ENCODE measurements at regions not wholly inside any gene's neighbourhood (a gene's known extent, or its start where the extent isn't known, plus 50 kb on each side); places are given as distances from the start of the nearest gene placed in this dataset.
A peak's percentile ranks its signal among the peaks of the same experiment; 100 is the strongest.
"Not testable (repeated sequence)": the region's sequence is repeated elsewhere in the genome, so short reads cannot be mapped to it uniquely, and the experiment has no call there.

- no peak for DNase-seq
Measured at GRCh38 chr4:114252499-114252898, 273.1 kb upstream of the ARSJ start.

- DNase-seq, result no peak
Measured at GRCh38 chr4:114257501-114257900, 278.1 kb upstream of the ARSJ start.

DNA sequence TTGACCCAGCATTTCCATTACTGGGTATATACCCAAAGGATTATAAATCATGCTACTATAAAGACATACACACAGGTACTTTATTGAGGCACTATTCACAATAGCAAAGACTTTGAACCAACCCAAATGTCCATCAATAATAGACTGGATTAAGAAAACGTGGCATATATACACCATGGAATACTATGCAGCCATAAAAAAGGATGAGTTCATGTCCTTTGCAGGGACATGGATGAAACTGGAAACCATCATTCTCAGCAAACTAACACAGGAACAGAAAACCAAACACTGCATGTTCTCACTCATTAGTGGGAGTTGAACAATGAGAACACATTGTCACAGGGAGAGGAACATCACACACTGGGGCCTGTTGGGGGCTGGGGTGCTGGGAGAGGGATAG is 283.0 kb upstream of the ARSJ start:
- DNase-seq, result not testable (repeated sequence)

- peak; percentile 55 for DNase-seq
Measured at GRCh38 chr4:114263233-114263632, 283.8 kb upstream of the ARSJ start.

DNA sequence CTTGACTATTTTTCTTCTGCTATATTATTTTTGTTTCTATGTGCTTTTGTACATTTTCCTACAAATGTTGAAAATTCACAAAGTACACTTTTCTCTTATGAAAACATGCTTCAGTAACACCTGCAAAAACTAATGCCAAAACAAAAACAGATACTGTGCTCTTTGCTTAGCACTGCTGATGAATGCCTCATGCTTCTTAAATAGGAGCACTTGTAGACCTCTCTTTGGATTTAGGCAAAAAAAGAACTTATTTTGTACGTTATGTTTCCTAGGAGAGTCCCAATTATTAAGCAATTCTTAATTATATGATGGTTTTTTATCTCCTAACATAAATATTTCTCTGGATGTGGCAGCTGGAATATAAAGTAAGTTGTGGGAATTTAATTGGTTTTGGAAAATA is 285.0 kb upstream of the ARSJ start:
- DNase-seq, result no peak

DNA sequence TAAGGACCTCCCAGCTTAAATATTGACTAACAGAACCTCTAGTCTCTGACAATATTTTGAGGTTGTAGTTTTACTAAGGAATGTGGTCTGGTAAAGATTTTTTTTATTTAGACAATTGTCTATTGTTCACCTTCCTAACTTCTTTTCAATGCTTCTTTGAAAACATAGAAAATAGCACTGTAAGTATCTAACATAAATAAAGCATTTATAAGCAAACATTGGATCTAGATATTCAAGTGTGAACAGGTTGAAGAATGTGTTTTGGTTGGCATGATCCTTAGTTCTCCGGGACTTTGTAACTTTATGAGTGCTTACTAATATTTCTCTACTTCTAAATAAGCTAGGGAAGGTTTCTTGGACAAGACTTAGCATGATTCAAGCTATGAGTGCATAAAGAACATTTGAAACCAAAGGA is 285.4 kb upstream of the ARSJ start:
- no peak for DNase-seq

GRCh38 chr4:114265342-114265741 is 285.9 kb upstream of the ARSJ start:
- no peak for DNase-seq

DNA sequence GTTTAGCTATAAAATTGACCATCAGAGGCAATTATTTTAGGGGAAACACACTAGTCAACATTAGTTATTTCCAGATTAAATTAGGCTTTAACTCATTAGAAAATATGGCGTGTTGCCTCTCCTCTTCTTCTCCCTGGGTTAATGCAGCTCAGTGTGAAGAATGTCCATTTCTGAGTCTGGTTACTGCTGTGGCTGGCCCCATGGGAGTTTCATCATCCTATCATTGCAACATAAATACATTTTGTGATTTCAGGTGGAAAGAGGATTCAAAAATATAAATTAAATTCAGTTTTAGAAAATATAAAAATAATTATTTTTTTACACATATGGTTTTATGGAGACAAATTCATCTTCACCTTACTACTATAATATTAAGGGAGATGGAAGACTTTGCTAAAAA is 288.5 kb upstream of the ARSJ start:
- peak; percentile 44 for DNase-seq

DNA sequence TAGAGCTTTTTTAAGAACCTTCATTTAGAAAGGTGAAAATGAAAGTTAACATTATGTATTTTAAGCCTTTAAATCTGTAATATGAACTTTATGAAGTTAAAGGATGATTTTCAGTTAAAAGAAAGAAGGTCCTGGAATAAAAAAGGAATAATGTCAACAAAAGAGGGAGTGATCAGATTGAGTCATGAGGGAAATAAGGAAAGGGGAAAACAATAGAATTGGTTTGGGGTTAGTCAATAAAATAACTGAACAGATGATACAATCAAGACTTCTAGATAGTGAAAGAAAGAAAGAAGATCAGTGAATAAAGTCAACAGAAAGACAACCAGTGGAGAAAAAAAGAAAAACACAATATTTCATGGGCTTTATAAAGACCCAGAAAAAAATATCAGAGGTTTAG is 291.6 kb upstream of the ARSJ start:
- DNase-seq, result no peak

GRCh38 chr4:114272226-114272625 is 292.8 kb upstream of the ARSJ start:
- DNase-seq, result peak; percentile 96

DNA sequence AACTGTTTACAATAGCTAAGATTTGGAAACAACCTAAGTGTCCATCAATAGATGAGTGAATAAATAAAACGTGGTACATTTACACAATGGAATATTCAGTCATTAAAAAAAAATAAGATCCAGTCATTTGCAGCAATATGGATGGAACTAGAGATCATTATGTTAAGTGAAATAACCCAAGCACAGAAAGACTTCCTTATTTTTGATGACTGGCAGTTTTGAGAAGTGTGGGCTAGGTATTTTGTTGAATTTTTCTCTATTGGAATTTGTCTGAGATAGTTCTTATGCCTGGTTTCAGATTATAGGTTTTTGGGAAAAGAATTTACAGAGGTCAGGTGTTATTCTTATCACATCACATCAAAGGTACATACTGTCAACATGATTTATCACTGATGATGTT is 293.8 kb upstream of the ARSJ start:
- DNase-seq, result no peak

DNA sequence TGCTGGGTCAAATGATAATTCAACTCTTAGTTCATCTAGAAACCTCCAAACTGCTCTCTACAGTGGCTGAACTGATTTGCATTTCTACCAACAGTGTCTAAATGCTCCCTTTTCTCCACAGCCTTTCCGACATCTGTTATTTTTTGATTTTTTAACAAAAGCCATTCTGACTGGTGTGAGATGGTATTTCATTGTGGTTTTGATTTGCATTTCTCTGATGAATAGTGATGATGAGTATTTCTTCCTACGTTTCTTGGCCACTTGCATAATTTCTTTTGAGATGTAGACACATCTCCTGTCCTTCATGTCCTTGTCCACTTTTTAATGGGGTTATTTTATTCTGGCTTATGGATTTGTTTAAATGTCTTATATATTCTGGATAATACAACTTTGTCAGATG is 298.2 kb upstream of the ARSJ start:
- DNase-seq, result peak; percentile 85

GRCh38 chr4:114279066-114279465 is 299.6 kb upstream of the ARSJ start:
- no peak for DNase-seq

GRCh38 chr4:114279711-114280110 is 300.3 kb upstream of the ARSJ start:
- no peak for DNase-seq

DNA sequence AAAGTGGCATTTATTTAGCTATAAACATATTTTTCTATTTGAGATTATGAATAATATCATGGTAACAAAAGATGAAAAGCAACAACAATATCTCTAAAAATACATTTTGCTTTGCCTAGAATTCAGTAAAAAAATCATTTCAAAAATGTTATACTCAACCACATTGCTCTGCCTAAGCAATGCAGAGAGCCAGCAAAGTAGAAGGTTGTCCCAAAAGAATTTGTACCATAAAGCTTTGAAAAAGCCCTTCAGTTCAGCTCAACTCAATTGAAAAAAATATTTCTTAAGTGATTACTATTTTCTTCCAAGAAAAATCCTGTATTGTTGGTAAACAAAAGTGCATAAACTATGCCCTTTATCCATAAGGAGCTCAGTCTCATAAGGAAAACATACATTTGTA is 301.2 kb upstream of the ARSJ start:
- no peak for DNase-seq

DNA sequence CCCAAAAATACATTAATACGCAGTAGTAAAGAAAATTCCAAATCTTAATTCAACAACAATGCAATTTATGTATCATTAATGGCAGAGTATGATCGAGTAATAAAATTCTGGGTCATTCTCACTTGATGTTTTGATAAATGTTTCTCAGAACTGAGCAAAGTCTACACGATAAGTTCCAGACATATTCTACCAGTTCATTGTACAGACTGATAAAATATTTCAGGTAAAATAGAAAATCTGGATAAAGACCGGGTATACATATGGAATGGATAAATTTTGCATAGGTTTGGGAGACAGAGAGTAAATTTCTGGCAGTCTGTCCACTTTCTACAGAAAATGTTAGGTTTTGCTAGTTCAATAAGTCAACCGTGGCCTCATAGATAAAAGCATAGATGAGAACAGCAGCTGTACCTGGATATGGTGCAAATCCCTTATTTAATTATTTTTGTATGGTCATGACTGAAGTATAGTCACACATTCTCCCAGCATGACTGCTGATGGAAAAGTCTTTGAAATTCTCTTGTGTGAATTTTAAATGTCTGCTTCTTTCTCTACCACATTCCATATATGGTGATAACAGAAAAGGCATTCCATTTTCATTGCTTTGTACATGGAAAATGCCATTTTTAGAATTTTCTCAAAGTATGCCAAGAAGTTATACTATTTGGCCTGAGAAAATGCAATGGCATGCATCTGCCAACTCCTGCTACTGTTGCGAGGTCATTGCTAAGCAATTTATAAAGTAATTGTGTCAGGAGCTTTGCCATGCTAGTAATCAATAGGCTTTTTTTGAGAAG is 301.9 kb upstream of the ARSJ start:
- peak; percentile 96 for DNase-seq

GRCh38 chr4:114282937-114283336 is 303.5 kb upstream of the ARSJ start:
- DNase-seq, result no peak

- DNase-seq, result no peak
Measured at GRCh38 chr4:114284629-114285028, 305.2 kb upstream of the ARSJ start.

- DNase-seq, result no peak
Measured at GRCh38 chr4:114286262-114286810, 306.9 kb upstream of the ARSJ start.

- DNase-seq, result no peak
Measured at GRCh38 chr4:114287079-114287696, 307.7 kb upstream of the ARSJ start.

- DNase-seq, result no peak
Measured at GRCh38 chr4:114296126-114296525, 302.5 kb upstream of the UGT8 start.

DNA sequence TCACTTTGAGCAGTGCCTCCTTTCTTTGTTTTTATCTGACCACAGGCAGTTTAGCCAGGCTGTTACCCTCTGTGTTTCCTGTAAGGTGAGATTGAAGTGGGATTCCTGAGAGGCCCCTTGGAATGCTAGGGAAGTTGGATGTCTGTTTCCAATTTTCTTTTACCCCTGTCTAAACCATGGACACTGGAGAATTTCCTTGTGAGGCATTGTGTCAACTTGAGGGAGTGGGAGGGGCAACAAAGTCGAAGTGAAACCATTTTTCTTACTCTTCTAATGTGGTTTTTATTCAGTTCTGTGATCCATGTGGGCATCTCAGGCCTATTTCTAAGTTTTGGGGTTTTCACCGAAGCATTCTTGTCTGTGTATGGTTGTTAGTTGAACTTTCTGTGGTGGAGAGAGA is 296.1 kb upstream of the UGT8 start:
- peak; percentile 86 for DNase-seq

DNA sequence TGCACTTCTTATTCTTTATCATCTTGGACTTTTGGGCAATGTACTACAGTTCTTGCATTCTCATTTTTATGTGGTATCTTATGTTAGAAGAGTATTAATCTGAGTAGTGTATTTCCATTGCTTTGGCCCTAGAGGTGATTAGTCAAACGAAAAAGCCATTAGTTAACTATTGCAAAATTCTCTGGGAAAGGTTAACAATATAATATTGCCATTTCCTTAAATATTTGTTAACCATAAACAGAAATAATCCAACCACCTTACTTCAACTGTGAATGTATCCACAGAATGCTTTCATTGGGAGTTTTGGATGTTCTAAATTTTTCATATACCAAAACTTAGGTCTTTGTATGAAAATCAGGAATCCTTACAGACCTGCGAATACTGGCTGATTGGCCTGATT is 294.6 kb upstream of the UGT8 start:
- DNase-seq, result no peak

DNA sequence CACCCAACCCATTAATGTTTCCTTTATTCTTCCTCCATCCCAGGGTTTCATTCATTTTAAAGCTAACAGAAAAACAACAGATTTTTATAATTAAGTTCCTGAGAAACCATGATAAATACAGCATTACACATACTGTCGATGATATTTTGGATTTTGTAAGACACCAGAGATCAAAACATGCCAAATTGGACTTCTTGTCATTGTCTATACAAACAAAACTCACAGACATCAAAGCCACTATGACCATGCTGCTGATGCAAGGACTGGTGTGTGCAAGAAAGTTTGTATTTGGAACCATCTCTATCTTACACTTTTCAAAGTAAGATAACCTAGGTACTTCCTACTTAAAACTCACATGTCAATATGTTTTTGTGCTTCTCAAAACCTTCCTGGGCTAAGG is 294.0 kb upstream of the UGT8 start:
- DNase-seq, result no peak

DNA sequence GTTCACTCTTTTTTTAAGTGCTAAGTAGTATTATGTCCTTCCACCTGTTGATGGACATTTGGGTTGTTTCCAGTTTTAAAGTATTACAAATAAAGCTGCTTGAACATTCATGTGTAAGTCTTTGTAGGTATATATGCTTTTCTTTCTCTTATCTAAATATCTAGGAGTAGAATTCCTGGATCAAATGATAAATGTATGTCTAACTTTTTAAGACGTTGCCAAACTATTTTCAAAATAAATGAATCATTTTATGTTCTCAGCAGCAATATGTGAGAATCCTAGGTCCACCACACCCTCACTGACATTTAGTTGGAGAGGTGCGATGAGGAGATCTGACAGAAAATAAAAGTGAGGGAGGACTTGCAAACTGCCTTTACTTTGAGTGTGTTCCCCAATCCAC is 291.7 kb upstream of the UGT8 start:
- no peak for DNase-seq
